ENCODE measurements at regions not wholly inside any gene's neighbourhood (a gene's known extent, or its start where the extent isn't known, plus 50 kb on each side); places are given as distances from the start of the nearest gene placed in this dataset.

DNA sequence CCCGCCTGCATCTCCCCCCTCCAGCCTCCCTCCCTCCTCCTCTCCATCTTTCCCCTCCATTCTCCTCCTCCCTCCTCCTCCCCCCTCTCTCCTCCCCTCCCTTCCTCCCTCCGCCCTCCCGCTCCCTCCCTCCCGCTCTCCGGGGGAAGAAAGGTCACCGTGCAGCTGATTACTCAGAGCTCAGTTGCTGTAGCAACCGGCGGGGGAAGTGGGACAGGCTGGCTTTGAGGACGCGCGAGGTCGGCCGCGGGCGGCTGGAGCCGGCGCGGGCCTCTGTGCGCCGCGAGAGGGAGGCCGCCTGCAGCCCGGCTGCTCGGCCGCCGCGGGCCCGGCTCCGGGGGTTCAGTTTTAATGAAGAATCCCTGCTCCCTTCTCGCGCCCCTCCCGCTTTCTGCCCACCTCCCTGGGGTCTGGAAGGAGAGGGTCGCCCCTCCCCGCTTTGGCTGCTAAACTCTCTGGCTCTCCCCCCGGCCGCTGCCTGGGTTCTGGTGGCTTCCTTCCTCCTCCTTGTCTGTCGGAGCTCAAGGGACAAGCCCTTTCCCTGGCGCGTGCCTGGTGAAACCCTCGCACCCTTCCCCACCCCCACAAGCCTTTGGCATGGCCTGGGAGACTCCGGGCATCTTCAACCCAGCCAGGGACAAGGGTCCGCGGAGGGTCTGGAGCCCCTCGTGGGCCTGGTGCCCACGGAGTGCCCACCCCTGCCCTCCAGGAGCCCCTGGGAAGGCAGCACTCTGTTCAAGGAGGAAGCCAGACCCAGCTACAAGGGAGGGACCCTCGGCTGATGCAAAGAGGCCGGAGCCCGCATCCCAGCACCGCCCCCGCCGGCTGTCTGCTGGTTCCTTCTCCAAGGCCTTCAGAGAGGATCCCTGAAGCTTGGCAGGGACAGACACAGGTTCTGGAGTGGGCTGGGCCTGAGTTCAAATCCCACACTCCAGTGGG lies 160.3 kb downstream of the C9orf50 start (continued):
- no peak for TF ChIP-seq ATF3 (IDR thresholded peaks at IDR 0.05)

DNA sequence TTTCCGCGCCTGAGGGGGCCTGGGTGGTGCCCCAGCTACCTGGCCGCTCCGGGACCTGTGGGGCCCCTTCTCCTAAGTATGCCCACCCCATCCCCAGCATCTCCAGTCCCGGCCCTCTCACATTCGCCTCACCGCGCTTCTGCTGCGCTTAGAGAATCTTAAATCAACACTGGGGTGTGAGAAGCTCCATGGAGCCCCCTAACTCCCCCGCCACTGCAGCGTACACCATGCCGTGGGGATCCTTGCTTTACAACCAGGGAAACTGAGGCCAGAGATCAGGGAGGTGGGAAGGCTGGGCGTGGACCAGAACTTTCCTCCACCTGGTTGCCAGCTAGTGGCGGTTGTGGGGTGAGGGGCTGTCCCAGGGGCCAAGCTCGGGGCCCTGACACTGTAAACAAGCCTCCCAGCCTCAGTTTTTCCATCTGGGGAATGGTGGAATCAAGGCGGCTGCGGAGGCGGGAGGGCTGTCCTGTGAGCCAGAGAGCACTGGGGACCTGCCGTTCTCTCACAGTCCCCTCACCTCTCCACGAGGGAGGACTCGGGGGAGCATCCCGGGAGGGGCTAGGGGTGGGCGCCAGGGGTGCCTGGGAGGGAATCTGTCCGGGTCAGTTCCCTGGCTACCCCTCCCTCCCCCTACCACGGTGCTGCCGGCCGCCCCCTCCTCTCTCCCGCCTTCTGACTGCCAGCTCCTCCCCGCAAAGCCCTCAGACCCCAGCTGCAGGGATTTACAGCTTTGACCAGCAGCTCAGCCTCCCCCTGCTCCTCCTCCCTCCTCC lies 161.2 kb downstream of the C9orf50 start:
- no peaks in the 10 kb centered on the region for H3K9me2 ChIP-seq (ENCODE audit: insufficient read depth)
- H3K27me3 ChIP-seq (ENCODE audit: insufficient read depth, low read length), result no peaks in the 10 kb centered on the region
- BruUV-seq (replicated peaks), result no TSS peak
- intact Hi-C loops (cut with micrococcal nuclease), result loop anchor here (5.0 kb wide), 1 partner anchor 47 kb away; no protein-coding TSS in a partner anchor
- H4K20me1 ChIP-seq (ENCODE audit: insufficient read depth), result no peaks in the 10 kb centered on the region
- H3K9me3 ChIP-seq (ENCODE audit: control insufficient read depth in 1 of 2, insufficient read depth in 1 of 2, low read depth in 1 of 2, low read length in 2 of 2), result no peaks in the 10 kb centered on the region
- DNase-seq (ENCODE audit: low read depth, low spot score) (no peak), ATAC-seq (peak; percentile 27)
- H3K4me3 ChIP-seq (replicated peaks in 1 of 2; ENCODE audit: low read depth in 1 of 2, low read length in 2 of 2), result no peak overlapping the region
- H3K79me2 ChIP-seq (ENCODE audit: insufficient read depth, low read length), result no peaks in the 10 kb centered on the region
- ChIA-PET CTCF (no interaction called here), POLR2A (interaction anchor here (0.6 to 2.0 kb wide), 14 partner anchors 15 to 349 kb away, joined by 3 to 10 read pairs (median 4); partner anchors contain the start of genes CRAT and IER5L), RAD21 (ENCODE audit: low non-redundant PET in 1 of 2, low total read pairs in 2 of 2, uncharacterized antibody in 2 of 2, unreplicated experiment in 2 of 2) (interaction anchor here in 1 of 2 experiments (1.5 kb wide), 1 partner anchor 107 kb away, joined by 3 read pairs; no protein-coding TSS in a partner anchor)
- no peak overlapping the region for H2AFZ ChIP-seq (ENCODE audit: low read depth, low read length, poor library complexity, severe bottlenecking)
- peak overlapping the region; percentile 90 for H3K4me2 ChIP-seq (ENCODE audit: low read length)
- peak overlapping the region; percentile 73 for H3K27ac ChIP-seq (ENCODE audit: low read depth, low read length)
- peak overlapping the region; percentile 75 for H3K9ac ChIP-seq (ENCODE audit: low read length)
- H3K4me1 ChIP-seq (ENCODE audit: control insufficient read depth in 1 of 2, insufficient read depth in 2 of 2, low read length in 2 of 2), result peaks cover 60 to 72% of the 10 kb centered on the region in 2 experiments
- H3K36me3 ChIP-seq (ENCODE audit: control insufficient read depth in 1 of 2, insufficient read depth in 2 of 2, low read length in 2 of 2), result no peaks in the 10 kb centered on the region
- TF ChIP-seq POLR2AphosphoS5 (IDR thresholded peaks at IDR 0.05; ENCODE audit: low read depth, low read length) (no peak), ELF1 (IDR thresholded peaks at IDR 0.05; ENCODE audit: borderline replicate concordance, low read depth) (no peak), POLR2A (IDR thresholded peaks at IDR 0.05; ENCODE audit: borderline replicate concordance, extremely low read depth, insufficient read depth, insufficient read length) (no peak), EZH2 (IDR thresholded peaks at IDR 0.05) (no peak), FOSL1 (IDR thresholded peaks at IDR 0.05; ENCODE audit: low read depth) (no peak), TCF7L2 (IDR thresholded peaks at IDR 0.05; ENCODE audit: borderline replicate concordance, extremely low read depth, insufficient read depth, insufficient read length) (no peak), ZNF274 (IDR thresholded peaks at IDR 0.05; ENCODE audit: low read depth, low read length) (no peak), YY1 (IDR thresholded peaks at IDR 0.05; ENCODE audit: extremely low read depth, insufficient replicate concordance, low read depth, low read length) (no peak), SP1 (IDR thresholded peaks at IDR 0.05; ENCODE audit: low read depth) (no peak), SIN3A (IDR thresholded peaks at IDR 0.05; ENCODE audit: low read depth) (no peak), CBX3 (IDR thresholded peaks at IDR 0.05; ENCODE audit: low read depth) (no peak), EZH2phosphoT487 (IDR thresholded peaks at IDR 0.05; ENCODE audit: borderline replicate concordance) (no peak), EGR1 (IDR thresholded peaks at IDR 0.05; ENCODE audit: low read depth) (no peak), RAD21 (IDR thresholded peaks at IDR 0.05; ENCODE audit: low read depth) (no peak), ATF3 (IDR thresholded peaks at IDR 0.05) (no peak), ZFX (IDR thresholded peaks at IDR 0.05) (no peak; the same call in 1 of the 2 replicates)
- TF ChIP-seq, protein P1, sequence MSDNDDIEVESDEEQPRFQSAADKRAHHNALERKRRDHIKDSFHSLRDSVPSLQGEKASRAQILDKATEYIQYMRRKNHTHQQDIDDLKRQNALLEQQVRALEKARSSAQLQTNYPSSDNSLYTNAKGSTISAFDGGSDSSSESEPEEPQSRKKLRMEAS (IDR thresholded peaks at IDR 0.05), result no peak
- TF ChIP-seq, protein P2, sequence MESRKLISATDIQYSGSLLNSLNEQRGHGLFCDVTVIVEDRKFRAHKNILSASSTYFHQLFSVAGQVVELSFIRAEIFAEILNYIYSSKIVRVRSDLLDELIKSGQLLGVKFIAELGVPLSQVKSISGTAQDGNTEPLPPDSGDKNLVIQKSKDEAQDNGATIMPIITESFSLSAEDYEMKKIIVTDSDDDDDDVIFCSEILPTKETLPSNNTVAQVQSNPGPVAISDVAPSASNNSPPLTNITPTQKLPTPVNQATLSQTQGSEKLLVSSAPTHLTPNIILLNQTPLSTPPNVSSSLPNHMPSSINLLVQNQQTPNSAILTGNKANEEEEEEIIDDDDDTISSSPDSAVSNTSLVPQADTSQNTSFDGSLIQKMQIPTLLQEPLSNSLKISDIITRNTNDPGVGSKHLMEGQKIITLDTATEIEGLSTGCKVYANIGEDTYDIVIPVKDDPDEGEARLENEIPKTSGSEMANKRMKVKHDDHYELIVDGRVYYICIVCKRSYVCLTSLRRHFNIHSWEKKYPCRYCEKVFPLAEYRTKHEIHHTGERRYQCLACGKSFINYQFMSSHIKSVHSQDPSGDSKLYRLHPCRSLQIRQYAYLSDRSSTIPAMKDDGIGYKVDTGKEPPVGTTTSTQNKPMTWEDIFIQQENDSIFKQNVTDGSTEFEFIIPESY (IDR thresholded peaks at IDR 0.05; ENCODE audit: extremely low read depth, insufficient replicate concordance, low read length), result no peak
